Mononuclear cell (primary cell): ENCODE measurements at regions not wholly inside any gene's neighbourhood (a gene's known extent, or its start where the extent isn't known, plus 50 kb on each side); places are given as distances from the start of the nearest gene placed in this dataset.

Experiments used
- H3K27me3 ChIP-seq: 2 replicates; pipeline ENCODE4 v1.6.0; 2011; ENCODE audit warnings: low read length, control low read depth; ENCODE audit not compliant: insufficient read depth
- H3K4me1 ChIP-seq: 2 replicates; pipeline ENCODE4 v1.5.1; 2011; ENCODE audit warnings: mild to moderate bottlenecking, low read length, control low read depth; ENCODE audit not compliant: insufficient read depth
- H3K4me3 ChIP-seq: 2 replicates; pipeline ENCODE4 v1.5.1; 2011; ENCODE audit warnings: mild to moderate bottlenecking, low read length, moderate library complexity
- H3K9me3 ChIP-seq: 2 replicates; pipeline ENCODE4 v1.5.1; 2011; ENCODE audit warnings: low read depth, mild to moderate bottlenecking, control low read depth, low read length

- Histone ChIP-seq H3K27me3 (no peaks in the 10 kb centered on the region), H3K4me3 (no peak overlapping the region), H3K4me1 (peaks cover 44% of the 10 kb centered on the region), H3K9me3 (no peaks in the 10 kb centered on the region)
Measured at GRCh38 chr15:70272565-70273355, 175.0 kb upstream of the TLE3 start.

GRCh38 chr15:70271422-70272088 is 173.8 kb upstream of the TLE3 start:
- no peaks in the 10 kb centered on the region for H3K9me3 ChIP-seq
- H3K4me1 ChIP-seq, result peaks cover 56% of the 10 kb centered on the region
- H3K27me3 ChIP-seq, result no peaks in the 10 kb centered on the region
- no peak overlapping the region for H3K4me3 ChIP-seq

GRCh38 chr15:70270752-70271111 is 173.0 kb upstream of the TLE3 start:
- Histone ChIP-seq H3K9me3 (no peaks in the 10 kb centered on the region), H3K27me3 (no peaks in the 10 kb centered on the region), H3K4me3 (no peak overlapping the region), H3K4me1 (peaks cover 64% of the 10 kb centered on the region)

- no peaks in the 10 kb centered on the region for H3K9me3 ChIP-seq
- no peaks in the 10 kb centered on the region for H3K27me3 ChIP-seq
- peaks cover 70% of the 10 kb centered on the region for H3K4me1 ChIP-seq
- H3K4me3 ChIP-seq, result no peak overlapping the region
Measured at GRCh38 chr15:70269991-70270751, 172.5 kb upstream of the TLE3 start.

- peaks cover 77% of the 10 kb centered on the region for H3K4me1 ChIP-seq
- no peaks in the 10 kb centered on the region for H3K9me3 ChIP-seq
- no peak overlapping the region for H3K4me3 ChIP-seq
- no peaks in the 10 kb centered on the region for H3K27me3 ChIP-seq
Measured at GRCh38 chr15:70269311-70269911, 171.7 kb upstream of the TLE3 start.

GRCh38 chr15:70268698-70269251 is 171.1 kb upstream of the TLE3 start:
- H3K4me3 ChIP-seq, result no peak overlapping the region
- no peaks in the 10 kb centered on the region for H3K9me3 ChIP-seq
- no peaks in the 10 kb centered on the region for H3K27me3 ChIP-seq
- H3K4me1 ChIP-seq, result peaks cover 83% of the 10 kb centered on the region

- H3K4me3 ChIP-seq, result no peak overlapping the region
- peaks cover 92% of the 10 kb centered on the region for H3K4me1 ChIP-seq
- no peaks in the 10 kb centered on the region for H3K9me3 ChIP-seq
- no peaks in the 10 kb centered on the region for H3K27me3 ChIP-seq
Measured at GRCh38 chr15:70267879-70268278, 170.2 kb upstream of the TLE3 start.

- Histone ChIP-seq H3K9me3 (no peaks in the 10 kb centered on the region), H3K4me1 (peaks cover 96% of the 10 kb centered on the region), H3K4me3 (no peak overlapping the region), H3K27me3 (no peaks in the 10 kb centered on the region)
Measured at GRCh38 chr15:70267306-70267705, 169.6 kb upstream of the TLE3 start.

- Histone ChIP-seq H3K4me3 (no peak overlapping the region), H3K4me1 (peaks cover 96% of the 10 kb centered on the region), H3K9me3 (no peaks in the 10 kb centered on the region), H3K27me3 (no peaks in the 10 kb centered on the region)
Measured at GRCh38 chr15:70266412-70267121, 168.8 kb upstream of the TLE3 start.

GRCh38 chr15:70265986-70266385 is 168.3 kb upstream of the TLE3 start:
- no peaks in the 10 kb centered on the region for H3K9me3 ChIP-seq
- no peaks in the 10 kb centered on the region for H3K27me3 ChIP-seq
- H3K4me3 ChIP-seq, result no peak overlapping the region
- peaks cover 90% of the 10 kb centered on the region for H3K4me1 ChIP-seq

GRCh38 chr15:70265466-70265978 is 167.8 kb upstream of the TLE3 start:
- H3K4me1 ChIP-seq, result peaks cover 88% of the 10 kb centered on the region
- no peaks in the 10 kb centered on the region for H3K27me3 ChIP-seq
- H3K9me3 ChIP-seq, result no peaks in the 10 kb centered on the region
- no peak overlapping the region for H3K4me3 ChIP-seq

GRCh38 chr15:70264738-70265465 is 167.2 kb upstream of the TLE3 start:
- no peaks in the 10 kb centered on the region for H3K9me3 ChIP-seq
- no peak overlapping the region for H3K4me3 ChIP-seq
- no peaks in the 10 kb centered on the region for H3K27me3 ChIP-seq
- peaks cover 88% of the 10 kb centered on the region for H3K4me1 ChIP-seq

GRCh38 chr15:70264014-70264582 is 166.4 kb upstream of the TLE3 start:
- H3K27me3 ChIP-seq, result no peaks in the 10 kb centered on the region
- H3K9me3 ChIP-seq, result no peaks in the 10 kb centered on the region
- no peak overlapping the region for H3K4me3 ChIP-seq
- H3K4me1 ChIP-seq, result peaks cover 88% of the 10 kb centered on the region
